ENCODE measurements at regions not wholly inside any gene's neighbourhood (a gene's known extent, or its start where the extent isn't known, plus 50 kb on each side); places are given as distances from the start of the nearest gene placed in this dataset.

DNA sequence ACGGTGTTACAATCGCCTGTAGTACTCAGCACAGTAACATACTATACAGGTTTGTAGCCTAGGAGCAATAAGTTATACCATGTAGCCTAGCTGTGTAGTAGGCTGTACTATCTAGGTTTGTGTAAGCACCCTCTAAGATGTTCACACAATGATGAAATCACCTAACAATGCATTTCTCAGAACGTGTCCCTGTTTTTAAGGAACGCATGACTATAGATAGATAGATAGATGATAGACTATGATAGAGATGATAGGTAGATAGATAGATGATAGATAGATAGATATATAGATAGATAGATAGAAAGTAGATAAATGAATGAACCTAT, 203.9 kb downstream of the FAM76B start:
- 0% methylated on average over 1 of the region's 4 CpGs for WGBS (ENCODE audit: insufficient coverage)

DNA sequence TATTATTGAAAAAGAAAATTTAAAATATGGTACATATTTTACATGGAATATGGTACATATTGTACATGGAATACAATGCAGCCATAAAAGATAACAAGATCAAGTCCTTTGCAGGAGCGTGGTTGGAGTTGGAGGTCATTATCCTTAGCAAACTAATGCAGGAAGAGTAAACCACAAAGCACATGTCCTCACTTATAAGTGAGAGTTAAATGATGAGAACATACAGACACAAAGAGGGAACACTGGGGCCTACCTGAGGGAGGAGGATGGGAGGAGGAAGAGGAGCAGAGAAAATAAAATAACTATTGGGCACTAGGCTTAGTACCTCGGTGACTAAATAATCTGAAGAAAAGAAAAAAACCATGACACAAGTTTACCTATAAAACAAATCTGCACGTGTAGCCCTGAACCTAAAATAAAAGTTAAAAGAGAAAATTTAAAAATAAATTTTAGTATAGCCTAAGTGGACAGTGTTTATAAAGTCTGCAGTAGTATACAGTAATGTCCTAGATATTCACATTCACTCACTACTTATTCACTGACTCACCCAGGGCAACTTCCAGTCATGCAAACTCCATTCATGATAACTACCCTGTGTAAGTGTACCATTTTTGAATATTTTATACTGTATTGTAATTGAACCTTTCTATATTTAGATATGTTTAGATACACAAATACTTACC, 204.4 kb downstream of the FAM76B start:
- intact Hi-C loops (cut with micrococcal nuclease), result no loop called here
- no CpG with 5 or more reads among the region's 3 CpGs for WGBS (ENCODE audit: insufficient coverage)
- H3K27me3 ChIP-seq (ENCODE audit: control insufficient read depth, insufficient read depth, low read length), result no peaks in the 10 kb centered on the region
- H3K4me1 ChIP-seq (ENCODE audit: control insufficient read depth, insufficient read depth, low read length), result no peaks in the 10 kb centered on the region
- no peaks in the 10 kb centered on the region for H3K9me3 ChIP-seq (ENCODE audit: control insufficient read depth, insufficient read depth, low read length)
- Mint-ChIP-seq H3K27me3 (ENCODE audit: low read depth in 2 of 2) (peaks cover 0 to 3% of the 10 kb centered on the region in 2 donors), H3K36me3 (no peaks in the 10 kb centered on the region), H3K9me3 (no peaks in the 10 kb centered on the region), H3K4me1 (no peaks in the 10 kb centered on the region), H3K4me3 (no peak overlapping the region), H3K27ac (no peak overlapping the region)
- TF ChIP-seq, protein P1, sequence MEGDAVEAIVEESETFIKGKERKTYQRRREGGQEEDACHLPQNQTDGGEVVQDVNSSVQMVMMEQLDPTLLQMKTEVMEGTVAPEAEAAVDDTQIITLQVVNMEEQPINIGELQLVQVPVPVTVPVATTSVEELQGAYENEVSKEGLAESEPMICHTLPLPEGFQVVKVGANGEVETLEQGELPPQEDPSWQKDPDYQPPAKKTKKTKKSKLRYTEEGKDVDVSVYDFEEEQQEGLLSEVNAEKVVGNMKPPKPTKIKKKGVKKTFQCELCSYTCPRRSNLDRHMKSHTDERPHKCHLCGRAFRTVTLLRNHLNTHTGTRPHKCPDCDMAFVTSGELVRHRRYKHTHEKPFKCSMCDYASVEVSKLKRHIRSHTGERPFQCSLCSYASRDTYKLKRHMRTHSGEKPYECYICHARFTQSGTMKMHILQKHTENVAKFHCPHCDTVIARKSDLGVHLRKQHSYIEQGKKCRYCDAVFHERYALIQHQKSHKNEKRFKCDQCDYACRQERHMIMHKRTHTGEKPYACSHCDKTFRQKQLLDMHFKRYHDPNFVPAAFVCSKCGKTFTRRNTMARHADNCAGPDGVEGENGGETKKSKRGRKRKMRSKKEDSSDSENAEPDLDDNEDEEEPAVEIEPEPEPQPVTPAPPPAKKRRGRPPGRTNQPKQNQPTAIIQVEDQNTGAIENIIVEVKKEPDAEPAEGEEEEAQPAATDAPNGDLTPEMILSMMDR (IDR thresholded peaks at IDR 0.05), result no peak
- no peak overlapping the region for H3K27ac ChIP-seq (ENCODE audit: low read length)
- no peak overlapping the region for H3K4me3 ChIP-seq (ENCODE audit: low read length)
- no peaks in the 10 kb centered on the region for H3K36me3 ChIP-seq (ENCODE audit: control insufficient read depth, insufficient read depth, low read length)
- ATAC-seq, result no peak
- DNase-seq, result no peak

More for the DNA sequence above, 203.9 kb downstream of the FAM76B start:
- no peak overlapping the region for H3K4me3 Mint-ChIP-seq
- no peak overlapping the region for H3K4me3 ChIP-seq (ENCODE audit: low read length)
- no peaks in the 10 kb centered on the region for H3K9me3 Mint-ChIP-seq
- no peaks in the 10 kb centered on the region for H3K4me1 ChIP-seq (ENCODE audit: control insufficient read depth, insufficient read depth, low read length)
- H3K27me3 ChIP-seq (ENCODE audit: control insufficient read depth, insufficient read depth, low read length), result no peaks in the 10 kb centered on the region
- H3K36me3 ChIP-seq (ENCODE audit: control insufficient read depth, insufficient read depth, low read length), result no peaks in the 10 kb centered on the region
- H3K27ac Mint-ChIP-seq, result no peak overlapping the region
- H3K36me3 Mint-ChIP-seq, result no peaks in the 10 kb centered on the region
- peaks cover 0 to 3% of the 10 kb centered on the region in 2 donors for H3K27me3 Mint-ChIP-seq (ENCODE audit: low read depth in 2 of 2)
- TF ChIP-seq, protein P1 (IDR thresholded peaks at IDR 0.05), result no peak
- no peaks in the 10 kb centered on the region for H3K9me3 ChIP-seq (ENCODE audit: control insufficient read depth, insufficient read depth, low read length)
- no peaks in the 10 kb centered on the region for H3K4me1 Mint-ChIP-seq
- DNase-seq, result no peak
- intact Hi-C loops (cut with micrococcal nuclease), result no loop called here
- no peak for ATAC-seq
- no peak overlapping the region for H3K27ac ChIP-seq (ENCODE audit: low read length)

DNA sequence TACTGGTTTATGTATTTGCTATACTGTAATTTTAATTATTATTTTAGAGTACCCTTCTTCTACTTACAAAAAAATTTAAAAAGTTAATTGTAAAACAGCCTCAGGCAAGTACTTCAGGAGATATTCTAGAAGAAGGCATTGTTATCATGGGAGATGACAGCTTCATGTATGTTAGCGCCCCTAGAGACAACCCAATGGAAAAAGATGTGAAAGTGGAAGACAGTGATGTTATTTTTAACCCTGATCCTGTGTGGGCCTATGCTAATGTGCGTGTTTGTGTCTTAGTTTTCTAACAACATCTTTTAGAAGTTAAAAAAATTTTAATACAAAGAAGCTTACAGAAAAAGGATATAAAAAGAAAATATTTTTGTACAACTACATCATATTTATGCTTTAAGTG, 205.0 kb downstream of the FAM76B start:
- ATAC-seq (no peak), DNase-seq (no peak)
- Mint-ChIP-seq H3K4me3 (no peak overlapping the region), H3K36me3 (no peaks in the 10 kb centered on the region), H3K4me1 (no peaks in the 10 kb centered on the region), H3K27ac (no peak overlapping the region), H3K9me3 (peaks cover 0 to 2% of the 10 kb centered on the region in 2 donors), H3K27me3 (ENCODE audit: low read depth in 2 of 2) (peaks cover 0 to 3% of the 10 kb centered on the region in 2 donors)
- 58% methylated on average over 1 of the region's 2 CpGs for WGBS (ENCODE audit: insufficient coverage)
- no peaks in the 10 kb centered on the region for H3K27me3 ChIP-seq (ENCODE audit: control insufficient read depth, insufficient read depth, low read length)
- H3K4me3 ChIP-seq (ENCODE audit: low read length), result no peak overlapping the region
- no peaks in the 10 kb centered on the region for H3K36me3 ChIP-seq (ENCODE audit: control insufficient read depth, insufficient read depth, low read length)
- intact Hi-C loops (cut with micrococcal nuclease), result no loop called here
- no peaks in the 10 kb centered on the region for H3K9me3 ChIP-seq (ENCODE audit: control insufficient read depth, insufficient read depth, low read length)
- no peaks in the 10 kb centered on the region for H3K4me1 ChIP-seq (ENCODE audit: control insufficient read depth, insufficient read depth, low read length)
- TF ChIP-seq, protein P1 (IDR thresholded peaks at IDR 0.05), result no peak
- no peak overlapping the region for H3K27ac ChIP-seq (ENCODE audit: low read length)

DNA sequence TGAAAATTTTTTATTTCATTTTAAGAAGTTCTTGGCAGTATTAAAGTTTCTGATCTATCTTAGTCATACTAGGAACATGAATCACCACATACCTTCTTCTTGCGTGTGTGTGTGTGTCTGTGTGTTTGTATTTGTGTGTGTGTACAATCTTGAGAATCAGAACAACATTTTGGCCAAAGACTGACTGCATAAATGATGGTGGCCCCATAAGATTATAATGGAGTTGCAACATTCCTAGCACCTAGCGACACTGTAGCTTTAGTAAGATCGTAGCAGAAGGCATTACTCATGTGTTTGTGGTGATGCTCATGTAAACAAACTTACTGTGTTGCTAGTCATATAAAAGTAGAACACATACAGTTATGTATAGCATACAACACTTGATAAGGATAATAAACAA, 205.4 kb downstream of the FAM76B start:
- Histone ChIP-seq H3K4me3 (ENCODE audit: low read length) (no peak overlapping the region), H3K4me1 (ENCODE audit: control insufficient read depth, insufficient read depth, low read length) (no peaks in the 10 kb centered on the region), H3K27ac (ENCODE audit: low read length) (no peak overlapping the region), H3K27me3 (ENCODE audit: control insufficient read depth, insufficient read depth, low read length) (no peaks in the 10 kb centered on the region), H3K36me3 (ENCODE audit: control insufficient read depth, insufficient read depth, low read length) (no peaks in the 10 kb centered on the region), H3K9me3 (ENCODE audit: control insufficient read depth, insufficient read depth, low read length) (no peaks in the 10 kb centered on the region)
- H3K4me1 Mint-ChIP-seq, result no peaks in the 10 kb centered on the region
- H3K27me3 Mint-ChIP-seq (ENCODE audit: low read depth in 2 of 2), result peaks cover 0 to 3% of the 10 kb centered on the region in 2 donors
- no peak for DNase-seq
- H3K9me3 Mint-ChIP-seq, result peaks cover 0 to 3% of the 10 kb centered on the region in 2 donors
- 81% methylated on average over 3 of the region's 3 CpGs for WGBS (ENCODE audit: insufficient coverage)
- no peak overlapping the region for H3K4me3 Mint-ChIP-seq
- TF ChIP-seq, protein P1 (IDR thresholded peaks at IDR 0.05), result no peak
- no peak overlapping the region for H3K27ac Mint-ChIP-seq
- ATAC-seq, result no peak
- no peaks in the 10 kb centered on the region for H3K36me3 Mint-ChIP-seq
- intact Hi-C loops (cut with micrococcal nuclease), result no loop called here
